Fibroblast of lung (primary cell): ENCODE measurements at regions not wholly inside any gene's neighbourhood (a gene's known extent, or its start where the extent isn't known, plus 50 kb on each side); places are given as distances from the start of the nearest gene placed in this dataset.

Source experiments
- DNase-seq, 2 donors: peaks; one replicate each; pipeline versions ENCODE4 v3.0.0 to v3.0.0-alpha.2; 2010; ENCODE audit warnings: low read depth in 2 of 2
- H2AFZ ChIP-seq: 2 replicates; pipeline ENCODE4 v1.5.1; 2012; ENCODE audit warnings: low read length, control low read depth, inconsistent platforms
- H3K27ac ChIP-seq: 2 replicates; pipeline ENCODE4 v1.5.1; 2011; ENCODE audit warnings: low read length, control low read depth; ENCODE audit not compliant: insufficient read depth
- H3K27me3 ChIP-seq: 2 replicates; pipeline ENCODE4 v1.5.1; 2011; ENCODE audit warnings: mild to moderate bottlenecking, low read length; ENCODE audit not compliant: control insufficient read depth, insufficient read depth
- H3K36me3 ChIP-seq: 2 replicates; pipeline ENCODE4 v1.5.1; 2011; ENCODE audit warnings: low read length; ENCODE audit not compliant: control insufficient read depth, insufficient read depth
- H3K4me1 ChIP-seq: 2 replicates; pipeline ENCODE4 v1.5.1; 2011; ENCODE audit warnings: low read length; ENCODE audit not compliant: control insufficient read depth, insufficient read depth; ENCODE audit errors: extremely low read depth
- H3K4me2 ChIP-seq: 2 replicates; pipeline ENCODE4 v1.5.1; 2011; ENCODE audit warnings: low read length, control low read depth; ENCODE audit not compliant: insufficient read depth; ENCODE audit errors: extremely low read depth
- H3K4me3 ChIP-seq, 4 experiments: fragments of 200-600 bp in 1 of 4; sonication (generic) in 1 of 4; replicated peaks in 1 of 4; 2 replicates each; pipeline ENCODE4 v1.5.1; 2011 to 2016; ENCODE audit warnings: low read length in 4 of 4, low read depth in 3 of 4, mild to moderate bottlenecking in 3 of 4, control low read depth in 2 of 4, inconsistent platforms in 1 of 4, mixed read lengths in 1 of 4; ENCODE audit not compliant: insufficient read depth in 1 of 4; ENCODE audit errors: control extremely low read depth in 1 of 4
- H3K79me2 ChIP-seq: 2 replicates; pipeline ENCODE4 v1.5.1; 2012; ENCODE audit warnings: mild to moderate bottlenecking, low read length, inconsistent platforms; ENCODE audit not compliant: control insufficient read depth, insufficient read depth
- H3K9ac ChIP-seq: 2 replicates; pipeline ENCODE4 v1.5.1; 2011; ENCODE audit warnings: mild to moderate bottlenecking, low read length, control low read depth; ENCODE audit not compliant: insufficient read depth
- H3K9me3 ChIP-seq: 2 replicates; pipeline ENCODE4 v1.5.1; 2012; ENCODE audit warnings: low read depth, low read length; ENCODE audit not compliant: control insufficient read depth, insufficient read depth
- H4K20me1 ChIP-seq: 2 replicates; pipeline ENCODE4 v1.5.1; 2011; ENCODE audit warnings: low read length; ENCODE audit not compliant: control insufficient read depth, insufficient read depth; ENCODE audit errors: extremely low read depth
- CTCF ChIP-seq, 2 donors: IDR thresholded peaks in 1 of 2; conservative IDR thresholded peaks in 1 of 2; 1 replicate in 1 of 2; 2 replicates in 1 of 2; pipeline ENCODE4 v1.5.1; 2011 to 2012; ENCODE audit warnings: low read length in 2 of 2, control low read depth in 1 of 2, inconsistent platforms in 1 of 2, low read depth in 1 of 2, mild to moderate bottlenecking in 1 of 2
- EZH2 ChIP-seq: IDR thresholded peaks from 2 replicates; pipeline ENCODE4 v1.5.1; 2012; ENCODE audit warnings: low read length, control low read depth, mild to moderate bottlenecking; ENCODE audit errors: missing control alignments

DNA sequence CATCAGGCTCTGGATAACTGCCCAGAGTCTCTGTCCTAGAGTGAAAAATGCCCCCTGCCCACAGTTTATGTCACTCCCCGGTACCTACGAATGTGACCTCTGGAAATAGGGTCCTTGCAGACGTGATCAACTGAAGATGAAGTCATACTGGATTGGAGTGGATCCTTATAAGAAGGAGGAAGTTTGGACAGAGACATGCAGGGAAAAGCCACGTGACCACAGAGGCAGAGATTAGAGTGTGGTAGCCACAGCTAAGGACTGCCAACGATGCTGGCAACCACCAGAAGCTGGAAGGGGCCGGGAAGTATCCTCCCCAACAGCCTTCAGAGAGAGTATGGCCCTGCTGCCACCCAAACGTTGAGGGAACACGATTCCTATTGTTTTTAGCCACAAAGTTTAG is 101.2 kb upstream of the NCOR2 start:
- Histone ChIP-seq H2AFZ (no peak overlapping the region), H3K4me3 (no peak overlapping the region), H3K79me2 (no peaks in the 10 kb centered on the region), H3K9ac (no peak overlapping the region), H3K27me3 (no peaks in the 10 kb centered on the region), H4K20me1 (no peaks in the 10 kb centered on the region), H3K4me1 (peaks cover 2% of the 10 kb centered on the region), H3K36me3 (no peaks in the 10 kb centered on the region), H3K9me3 (no peaks in the 10 kb centered on the region), H3K4me2 (no peak overlapping the region), H3K27ac (no peak overlapping the region)
- TF ChIP-seq EZH2 (no peak), CTCF (conservative IDR thresholded peaks at IDR 0.05 in 1 of 2, IDR thresholded peaks at IDR 0.05 in 1 of 2; ENCODE audit: low read depth in 1 of 2, low read length in 2 of 2) (no peak)
- DNase-seq, result peak; percentile 33 to 51

DNA sequence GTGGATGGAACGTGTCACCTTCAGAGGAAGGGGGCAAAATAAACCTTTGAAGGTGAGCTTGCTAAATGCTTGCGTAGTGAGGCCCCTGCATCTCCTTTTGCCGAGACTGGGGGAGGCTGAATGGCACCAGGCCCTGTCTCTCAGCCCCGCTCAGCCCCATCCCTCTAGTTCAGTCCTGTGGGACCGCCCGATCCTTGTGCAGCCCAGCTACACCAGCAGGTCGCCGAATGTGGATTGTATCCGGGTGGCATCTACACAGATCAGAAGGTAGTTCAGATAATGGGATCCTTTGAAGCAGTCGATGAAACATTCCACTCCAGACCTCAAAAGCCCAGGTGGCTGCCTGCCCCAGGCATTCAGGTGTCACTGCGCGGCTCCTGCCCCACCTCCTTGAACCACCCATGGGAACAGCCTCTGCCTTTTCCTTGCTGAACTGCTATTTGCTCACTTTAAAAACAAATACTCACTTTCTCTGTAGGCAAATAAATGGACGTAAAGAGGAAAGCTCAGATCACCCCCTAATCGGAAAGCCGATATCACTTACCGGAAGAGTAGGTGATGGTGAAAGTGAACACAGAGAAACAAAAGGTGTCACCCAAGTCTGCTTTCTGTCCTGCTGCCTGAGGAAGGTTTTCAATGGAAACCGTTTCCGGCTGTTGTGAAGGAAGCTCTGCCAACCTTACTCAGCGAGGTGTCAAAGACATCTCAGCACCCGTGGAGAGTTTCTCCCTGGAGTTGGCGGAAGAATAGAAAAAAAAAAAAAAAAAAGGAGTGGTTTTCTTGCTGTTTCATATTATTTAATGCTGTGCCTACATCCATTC is 100.3 kb upstream of the NCOR2 start:
- no peak for DNase-seq
- Histone ChIP-seq H4K20me1 (no peaks in the 10 kb centered on the region), H3K4me2 (no peak overlapping the region), H2AFZ (no peak overlapping the region), H3K4me3 (no peak overlapping the region), H3K27ac (no peak overlapping the region), H3K9me3 (no peaks in the 10 kb centered on the region), H3K4me1 (peaks cover 2% of the 10 kb centered on the region), H3K79me2 (no peaks in the 10 kb centered on the region), H3K27me3 (no peaks in the 10 kb centered on the region), H3K9ac (no peak overlapping the region), H3K36me3 (no peaks in the 10 kb centered on the region)
- TF ChIP-seq EZH2, result no peak
- TF ChIP-seq CTCF (conservative IDR thresholded peaks at IDR 0.05 in 1 of 2, IDR thresholded peaks at IDR 0.05 in 1 of 2; ENCODE audit: low read depth in 1 of 2, low read length in 2 of 2), result no peak

DNA sequence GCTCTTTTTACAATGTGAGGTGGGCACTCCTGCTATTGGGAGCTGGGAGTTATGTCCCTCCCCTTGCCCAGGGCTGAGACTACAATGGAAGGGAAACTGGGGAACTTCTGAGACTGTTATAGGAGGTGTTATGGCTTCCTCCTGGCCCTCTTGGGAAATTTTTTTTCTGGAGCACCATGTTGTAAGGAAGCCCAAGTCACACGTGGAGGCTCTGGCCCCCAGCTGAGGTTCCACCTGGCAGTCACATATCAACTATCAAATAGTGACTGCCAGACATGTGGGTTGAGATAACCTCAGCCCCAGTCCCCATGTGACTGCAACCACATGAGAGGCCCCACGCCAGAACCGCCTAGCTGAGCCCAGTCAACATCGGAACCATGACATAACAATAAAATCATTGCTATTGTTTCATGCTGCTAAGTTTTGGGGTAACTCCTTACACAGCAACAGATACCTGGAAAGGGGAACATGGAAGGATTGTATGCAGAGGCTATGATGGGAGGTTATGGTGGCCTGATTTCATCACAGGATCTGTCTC is 99.4 kb upstream of the NCOR2 start:
- H3K4me2 ChIP-seq, result no peak overlapping the region
- no peak overlapping the region for H3K4me3 ChIP-seq
- no peaks in the 10 kb centered on the region for H4K20me1 ChIP-seq
- H3K36me3 ChIP-seq, result no peaks in the 10 kb centered on the region
- TF ChIP-seq EZH2, result no peak
- no peak for TF ChIP-seq CTCF (conservative IDR thresholded peaks at IDR 0.05 in 1 of 2, IDR thresholded peaks at IDR 0.05 in 1 of 2; ENCODE audit: low read depth in 1 of 2, low read length in 2 of 2)
- H3K4me1 ChIP-seq, result peaks cover 2% of the 10 kb centered on the region
- no peaks in the 10 kb centered on the region for H3K79me2 ChIP-seq
- H3K9me3 ChIP-seq, result no peaks in the 10 kb centered on the region
- DNase-seq, result no peak
- H3K9ac ChIP-seq, result no peak overlapping the region
- H3K27me3 ChIP-seq, result no peaks in the 10 kb centered on the region
- no peak overlapping the region for H3K27ac ChIP-seq
- no peak overlapping the region for H2AFZ ChIP-seq
